ENCODE measurements at regions not wholly inside any gene's neighbourhood (a gene's known extent, or its start where the extent isn't known, plus 50 kb on each side); places are given as distances from the start of the nearest gene placed in this dataset.

DNA sequence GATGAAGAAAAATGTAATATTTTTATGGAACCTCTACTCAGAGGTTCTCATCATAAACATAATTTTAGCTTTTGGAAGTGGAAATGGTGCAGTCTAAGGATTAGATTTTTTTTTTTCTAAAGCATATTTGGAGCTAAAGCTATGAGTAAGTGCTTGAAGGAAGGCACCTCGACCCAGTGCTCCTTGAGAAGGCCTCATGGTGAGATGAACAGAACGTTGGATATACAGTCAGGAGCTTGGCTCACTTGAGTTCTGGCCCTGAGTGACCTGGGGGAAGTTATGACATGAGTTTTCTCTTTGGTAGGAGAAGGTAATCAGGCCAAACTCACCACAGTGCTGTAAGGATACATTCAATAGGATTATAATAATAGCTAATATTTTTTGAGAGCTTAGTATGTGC lies 163.3 kb downstream of the JCAD start:
- DNase-seq = no peak
- Mint-ChIP-seq H3K27ac (no peak overlapping the region), H3K4me1 (no peaks in the 10 kb centered on the region), H3K4me3 (no peak overlapping the region), H3K27me3 (no peaks in the 10 kb centered on the region), H3K9me3 (ENCODE audit: insufficient read depth) (no peaks in the 10 kb centered on the region)
- no peaks in the 10 kb centered on the region for H3K27me3 ChIP-seq (replicated peaks in 1 of 4; ENCODE audit: control extremely low read depth in 1 of 4, control insufficient read depth in 3 of 4, insufficient read depth in 4 of 4, low read length in 3 of 4)
- no peaks in the 10 kb centered on the region for H3K9me3 ChIP-seq (ENCODE audit: control extremely low read depth in 1 of 3, control insufficient read depth in 2 of 3, insufficient read depth in 1 of 3, low read length in 2 of 3)
- no peak overlapping the region for H3K9ac ChIP-seq (ENCODE audit: low read length)
- ChIA-PET POLR2A (no interaction called here), CTCF (no interaction called here)
- ATAC-seq (ENCODE audit: low read depth) = no peak
- no peak overlapping the region for H2AFZ ChIP-seq (ENCODE audit: insufficient read depth, low read depth, low read length, poor library complexity, severe bottlenecking)
- H3K4me1 ChIP-seq (ENCODE audit: control insufficient read depth in 2 of 2, insufficient read depth in 2 of 2, low read length in 2 of 2) = no peaks in the 10 kb centered on the region
- WGBS (ENCODE audit: insufficient coverage) = 44% methylated on average over 2 of the region's 2 CpGs
- no peak overlapping the region for H3K4me2 ChIP-seq (replicated peaks; ENCODE audit: low read depth, low read length, poor library complexity, severe bottlenecking)
- intact Hi-C loops (cut with micrococcal nuclease) = no loop called here
- no peaks in the 10 kb centered on the region for H4K20me1 ChIP-seq (ENCODE audit: control insufficient read depth, insufficient read depth, low read length, poor library complexity, severe bottlenecking)
- no peaks in the 10 kb centered on the region for H3K36me3 ChIP-seq (replicated peaks in 1 of 2; ENCODE audit: control extremely low read depth in 1 of 2, control insufficient read depth in 1 of 2, extremely low read depth in 1 of 2, insufficient read depth in 2 of 2, low read length in 1 of 2)
- H3K27ac ChIP-seq (ENCODE audit: low read length in 2 of 2) = no peak overlapping the region
- no peaks in the 10 kb centered on the region for H3K79me2 ChIP-seq (ENCODE audit: control insufficient read depth, insufficient read depth, low read length)
- TF ChIP-seq, protein P1, sequence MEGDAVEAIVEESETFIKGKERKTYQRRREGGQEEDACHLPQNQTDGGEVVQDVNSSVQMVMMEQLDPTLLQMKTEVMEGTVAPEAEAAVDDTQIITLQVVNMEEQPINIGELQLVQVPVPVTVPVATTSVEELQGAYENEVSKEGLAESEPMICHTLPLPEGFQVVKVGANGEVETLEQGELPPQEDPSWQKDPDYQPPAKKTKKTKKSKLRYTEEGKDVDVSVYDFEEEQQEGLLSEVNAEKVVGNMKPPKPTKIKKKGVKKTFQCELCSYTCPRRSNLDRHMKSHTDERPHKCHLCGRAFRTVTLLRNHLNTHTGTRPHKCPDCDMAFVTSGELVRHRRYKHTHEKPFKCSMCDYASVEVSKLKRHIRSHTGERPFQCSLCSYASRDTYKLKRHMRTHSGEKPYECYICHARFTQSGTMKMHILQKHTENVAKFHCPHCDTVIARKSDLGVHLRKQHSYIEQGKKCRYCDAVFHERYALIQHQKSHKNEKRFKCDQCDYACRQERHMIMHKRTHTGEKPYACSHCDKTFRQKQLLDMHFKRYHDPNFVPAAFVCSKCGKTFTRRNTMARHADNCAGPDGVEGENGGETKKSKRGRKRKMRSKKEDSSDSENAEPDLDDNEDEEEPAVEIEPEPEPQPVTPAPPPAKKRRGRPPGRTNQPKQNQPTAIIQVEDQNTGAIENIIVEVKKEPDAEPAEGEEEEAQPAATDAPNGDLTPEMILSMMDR (IDR thresholded peaks at IDR 0.05) = no peak
- TF ChIP-seq EZH2 (IDR thresholded peaks at IDR 0.05; ENCODE audit: borderline replicate concordance, insufficient read depth, low read depth, low read length, poor library complexity, severe bottlenecking) = no peak
- no peak overlapping the region for H3K4me3 ChIP-seq (ENCODE audit: control extremely low read depth in 1 of 5, extremely low read depth in 1 of 5, insufficient read depth in 1 of 5, low read depth in 2 of 5, low read length in 4 of 5)

DNA sequence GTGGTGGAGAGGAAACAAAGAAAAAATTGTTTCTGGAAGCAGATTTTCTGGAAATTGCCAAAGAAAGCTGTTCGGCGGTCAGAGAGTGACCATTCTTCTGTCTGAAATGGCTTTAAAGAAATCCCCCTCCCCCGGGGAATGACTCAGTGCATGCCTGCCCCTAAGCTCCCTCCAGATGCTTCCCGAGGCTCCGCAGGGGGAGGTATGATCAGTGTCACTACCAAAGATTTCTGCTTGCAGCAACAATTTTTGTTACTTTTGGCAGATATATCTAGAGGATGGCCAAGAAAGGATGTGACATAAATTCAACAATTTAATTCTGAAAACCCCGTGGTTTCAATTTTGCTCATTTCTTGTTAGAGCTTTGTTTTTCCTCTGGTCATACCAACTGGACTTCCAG lies 163.9 kb downstream of the JCAD start:
- H3K4me1 Mint-ChIP-seq = no peaks in the 10 kb centered on the region
- no peak overlapping the region for H2AFZ ChIP-seq (ENCODE audit: insufficient read depth, low read depth, low read length, poor library complexity, severe bottlenecking)
- H3K27me3 Mint-ChIP-seq = no peaks in the 10 kb centered on the region
- H3K4me2 ChIP-seq (replicated peaks; ENCODE audit: low read depth, low read length, poor library complexity, severe bottlenecking) = no peak overlapping the region
- ATAC-seq (ENCODE audit: low read depth) (no peak), DNase-seq (no peak)
- intact Hi-C loops (cut with micrococcal nuclease) = no loop called here
- TF ChIP-seq, protein P1 (IDR thresholded peaks at IDR 0.05) = no peak
- no peak for TF ChIP-seq EZH2 (IDR thresholded peaks at IDR 0.05; ENCODE audit: borderline replicate concordance, insufficient read depth, low read depth, low read length, poor library complexity, severe bottlenecking)
- no peaks in the 10 kb centered on the region for H3K27me3 ChIP-seq (replicated peaks in 1 of 4; ENCODE audit: control extremely low read depth in 1 of 4, control insufficient read depth in 3 of 4, insufficient read depth in 4 of 4, low read length in 3 of 4)
- H3K9me3 Mint-ChIP-seq (ENCODE audit: insufficient read depth) = no peaks in the 10 kb centered on the region
- POLR2A ChIA-PET = no interaction called here
- H3K9me3 ChIP-seq (ENCODE audit: control extremely low read depth in 1 of 3, control insufficient read depth in 2 of 3, insufficient read depth in 1 of 3, low read length in 2 of 3) = no peaks in the 10 kb centered on the region
- H3K4me1 ChIP-seq (ENCODE audit: control insufficient read depth in 2 of 2, insufficient read depth in 2 of 2, low read length in 2 of 2) = no peaks in the 10 kb centered on the region
- H3K4me3 Mint-ChIP-seq = no peak overlapping the region
- H3K27ac Mint-ChIP-seq = no peak overlapping the region
- no peak overlapping the region for H3K4me3 ChIP-seq (ENCODE audit: control extremely low read depth in 1 of 5, extremely low read depth in 1 of 5, insufficient read depth in 1 of 5, low read depth in 2 of 5, low read length in 4 of 5)
- CTCF ChIA-PET = no interaction called here
- WGBS (ENCODE audit: insufficient coverage) = 91% methylated on average over 4 of the region's 6 CpGs
- no peaks in the 10 kb centered on the region for H3K79me2 ChIP-seq (ENCODE audit: control insufficient read depth, insufficient read depth, low read length)
- H3K36me3 ChIP-seq (replicated peaks in 1 of 2; ENCODE audit: control extremely low read depth in 1 of 2, control insufficient read depth in 1 of 2, extremely low read depth in 1 of 2, insufficient read depth in 2 of 2, low read length in 1 of 2) = no peaks in the 10 kb centered on the region
- H3K9ac ChIP-seq (ENCODE audit: low read length) = no peak overlapping the region
- no peak overlapping the region for H3K27ac ChIP-seq (ENCODE audit: low read length in 2 of 2)
- H4K20me1 ChIP-seq (ENCODE audit: control insufficient read depth, insufficient read depth, low read length, poor library complexity, severe bottlenecking) = no peaks in the 10 kb centered on the region

All from B cell (primary cell).